OCI-LY7 (cell line): ENCODE measurements at regions not wholly inside any gene's neighbourhood (a gene's known extent, or its start where the extent isn't known, plus 50 kb on each side); places are given as distances from the start of the nearest gene placed in this dataset.

ENCODE experiments used
- EZH2phosphoT487 ChIP-seq: fragments of 200-600 bp; sonication (generic); IDR thresholded peaks from 2 replicates; pipeline ENCODE4 v1.6.1; 2018; ENCODE audit warnings: low read depth, borderline replicate concordance, mild to moderate bottlenecking, mixed run types, antibody characterized with exemption, low read length, moderate library complexity, mixed read lengths
- TF ChIP-seq, protein P1 (sequence below): fragments of 200-600 bp; sonication (generic); conservative IDR thresholded peaks from 2 replicates; pipeline ENCODE4 v1.5.1; 2014; ENCODE audit warnings: mild to moderate bottlenecking, antibody characterized with exemption, low read length, moderate library complexity, mixed read lengths

DNA sequence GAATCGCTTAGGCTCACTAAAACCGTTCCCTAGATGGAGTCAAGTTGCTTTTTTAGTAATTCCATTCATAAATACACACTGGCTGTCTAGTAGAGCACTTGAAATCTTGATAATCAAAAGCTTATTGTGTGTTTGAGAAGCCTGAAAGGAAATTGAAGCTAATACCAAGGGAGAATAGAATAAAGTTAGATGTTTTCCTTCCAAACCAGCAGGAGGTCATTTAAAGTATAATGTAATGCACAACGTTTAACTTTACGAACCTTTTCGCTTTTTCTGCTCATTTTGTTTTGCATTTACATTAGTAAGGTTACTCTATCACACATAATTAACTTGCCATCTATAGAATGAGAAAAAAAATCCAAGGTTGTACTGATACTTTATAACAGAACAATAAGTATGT, 440.9 kb downstream of the NKX6-1 start:
- TF ChIP-seq, protein P1, sequence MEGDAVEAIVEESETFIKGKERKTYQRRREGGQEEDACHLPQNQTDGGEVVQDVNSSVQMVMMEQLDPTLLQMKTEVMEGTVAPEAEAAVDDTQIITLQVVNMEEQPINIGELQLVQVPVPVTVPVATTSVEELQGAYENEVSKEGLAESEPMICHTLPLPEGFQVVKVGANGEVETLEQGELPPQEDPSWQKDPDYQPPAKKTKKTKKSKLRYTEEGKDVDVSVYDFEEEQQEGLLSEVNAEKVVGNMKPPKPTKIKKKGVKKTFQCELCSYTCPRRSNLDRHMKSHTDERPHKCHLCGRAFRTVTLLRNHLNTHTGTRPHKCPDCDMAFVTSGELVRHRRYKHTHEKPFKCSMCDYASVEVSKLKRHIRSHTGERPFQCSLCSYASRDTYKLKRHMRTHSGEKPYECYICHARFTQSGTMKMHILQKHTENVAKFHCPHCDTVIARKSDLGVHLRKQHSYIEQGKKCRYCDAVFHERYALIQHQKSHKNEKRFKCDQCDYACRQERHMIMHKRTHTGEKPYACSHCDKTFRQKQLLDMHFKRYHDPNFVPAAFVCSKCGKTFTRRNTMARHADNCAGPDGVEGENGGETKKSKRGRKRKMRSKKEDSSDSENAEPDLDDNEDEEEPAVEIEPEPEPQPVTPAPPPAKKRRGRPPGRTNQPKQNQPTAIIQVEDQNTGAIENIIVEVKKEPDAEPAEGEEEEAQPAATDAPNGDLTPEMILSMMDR: no peak
- no peak for TF ChIP-seq EZH2phosphoT487
